A549 (cell line): ENCODE measurements at regions not wholly inside any gene's neighbourhood (a gene's known extent, or its start where the extent isn't known, plus 50 kb on each side); places are given as distances from the start of the nearest gene placed in this dataset.

Experiments used
- BCL3 ChIP-seq: fragments of >200 bp; sonication (Bioruptor Twin); formaldehyde crosslinking; IDR thresholded peaks from 3 replicates; pipeline ENCODE4 v1.6.1; 2016
- CEBPB ChIP-seq, 2 experiments: fragments of >200 bp in 1 of 2; sonication (Bioruptor Twin) in 1 of 2; formaldehyde crosslinking in 1 of 2; IDR thresholded peaks; 2 replicates each; pipeline ENCODE4 v1.6.1; 2012 to 2016
- CTCF ChIP-seq: fragments of >200 bp; sonication (Bioruptor Twin); formaldehyde crosslinking; IDR thresholded peaks from 3 replicates; pipeline ENCODE4 v1.5.1; 2016
- ESRRA ChIP-seq: fragments of 150-350 bp; IDR thresholded peaks from 2 replicates; pipeline ENCODE4 v1.6.1; 2014; ENCODE audit warnings: mild to moderate bottlenecking, low read length, borderline replicate concordance
- KDM5A ChIP-seq: fragments of 200-600 bp; sonication (generic); IDR thresholded peaks from 2 replicates; pipeline ENCODE4 v1.6.1; 2016; ENCODE audit warnings: antibody characterized with exemption, mild to moderate bottlenecking
- POLR2A ChIP-seq: IDR thresholded peaks from 2 replicates; pipeline ENCODE4 v1.6.1; 2012; ENCODE audit warnings: mild to moderate bottlenecking, low read length
- REST ChIP-seq: fragments of 200-600 bp; sonication (generic); IDR thresholded peaks from 2 replicates; pipeline ENCODE4 v1.6.1; 2016; ENCODE audit warnings: antibody characterized with exemption, mild to moderate bottlenecking, moderate library complexity
- RFX5 ChIP-seq: fragments of 450-650 bp; IDR thresholded peaks from 2 replicates; pipeline ENCODE4 v1.7.1; 2014; ENCODE audit warnings: antibody characterized with exemption, mild to moderate bottlenecking, moderate library complexity
- SMC3 ChIP-seq: fragments of >200 bp; sonication (Bioruptor Twin); formaldehyde crosslinking; IDR thresholded peaks from 3 replicates; pipeline ENCODE4 v1.6.1; 2018; ENCODE audit warnings: inconsistent platforms
- TP53 ChIP-seq: fragments of 250-450 bp; sonication (Bioruptor Pico); IDR thresholded peaks from 2 replicates; pipeline ENCODE4 v1.5.0; 2021; ENCODE audit warnings: mild to moderate bottlenecking, moderate library complexity
- USF2 ChIP-seq: fragments of 450-650 bp; IDR thresholded peaks from 2 replicates; pipeline ENCODE4 v1.6.1; 2014; ENCODE audit warnings: antibody characterized with exemption

GRCh38 chr5:26647781-26648180, 390.6 kb downstream of the CDH9 start:
- TF ChIP-seq CTCF (no peak), KDM5A (no peak), BCL3 (no peak), RFX5 (no peak), SMC3 (no peak), REST (no peak), POLR2A (no peak), ESRRA (no peak), CEBPB (IDR thresholded peaks at IDR 0.05) (no peak), USF2 (no peak), TP53 (CRISPR knock-in tag) (no peak)
